ENCODE measurements at regions not wholly inside any gene's neighbourhood (a gene's known extent, or its start where the extent isn't known, plus 50 kb on each side); places are given as distances from the start of the nearest gene placed in this dataset.
"Not testable (repeated sequence)": the region's sequence is repeated elsewhere in the genome, so short reads cannot be mapped to it uniquely, and the experiment has no call there.

DNA sequence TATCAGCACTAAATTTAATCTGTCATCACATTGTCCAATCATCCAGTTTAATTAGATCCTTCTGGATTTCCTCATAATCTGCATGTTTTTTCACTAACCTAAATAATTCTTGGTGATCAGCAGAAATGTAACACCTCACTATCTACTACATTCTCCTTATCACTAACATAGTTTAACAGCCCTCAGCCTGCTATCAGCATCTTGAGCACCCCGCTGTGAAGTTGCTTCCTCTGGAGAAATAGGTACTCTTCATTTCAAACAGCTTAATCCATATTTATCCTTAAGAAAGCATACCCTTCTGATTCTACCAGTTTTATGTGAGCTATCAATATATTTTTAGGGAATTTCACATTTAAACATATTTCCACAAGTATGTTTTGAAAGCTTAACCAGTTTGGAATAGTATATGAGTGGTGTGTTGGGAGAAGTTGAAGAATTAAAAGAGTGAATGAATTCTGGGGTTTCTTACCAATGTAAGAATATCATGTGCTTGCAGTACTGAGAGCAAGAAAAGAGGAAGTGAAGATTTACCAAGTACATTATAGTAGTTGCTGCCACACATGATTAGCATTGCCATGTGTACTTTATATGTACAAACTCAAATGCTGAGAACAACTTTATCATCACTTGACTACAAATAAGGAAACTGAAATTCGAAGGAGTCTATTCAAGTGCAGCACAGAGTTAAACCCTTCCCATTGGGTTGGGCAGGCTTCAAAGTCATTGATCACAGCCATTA lies 771.1 kb upstream of the ADGRL4 start:
- no peak for DNase-seq

DNA sequence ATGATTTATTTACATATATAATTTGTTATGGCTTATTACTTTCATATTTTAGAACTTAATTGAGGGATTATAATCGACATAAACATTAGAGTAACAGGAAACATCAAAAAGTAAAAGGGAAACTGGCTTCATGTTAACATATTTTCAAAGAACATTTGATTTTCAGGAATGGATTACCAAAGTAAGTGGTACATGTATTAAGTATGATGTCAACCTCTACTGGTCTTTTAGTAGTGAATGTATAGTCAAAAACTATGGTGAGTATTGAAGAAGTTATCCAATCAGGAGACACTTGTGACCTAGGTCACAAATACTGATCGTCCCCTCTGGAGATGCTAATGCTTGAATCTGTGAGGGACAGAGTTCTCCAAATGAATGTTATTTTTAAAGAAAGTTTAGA lies 768.9 kb upstream of the ADGRL4 start:
- no peak for DNase-seq

DNA sequence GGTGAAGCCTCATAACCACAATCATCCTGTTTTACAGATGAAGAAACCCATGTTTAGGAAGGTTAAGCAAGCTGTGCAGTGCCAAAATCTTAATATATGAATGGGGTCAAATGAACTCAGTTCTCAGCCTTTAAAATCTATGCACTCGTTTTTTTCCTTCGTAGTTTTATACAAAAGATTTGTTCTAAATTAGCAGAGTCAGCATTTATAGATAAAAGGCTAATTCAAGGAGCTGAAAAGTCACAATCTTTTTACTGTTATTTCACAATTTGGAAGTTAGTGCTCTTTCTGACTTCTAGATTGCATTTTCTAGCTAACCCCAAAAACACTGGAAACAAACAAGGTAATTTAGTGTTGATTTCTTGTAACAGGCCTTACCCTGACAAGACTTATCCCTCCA lies 766.9 kb upstream of the ADGRL4 start:
- DNase-seq: no peak

DNA sequence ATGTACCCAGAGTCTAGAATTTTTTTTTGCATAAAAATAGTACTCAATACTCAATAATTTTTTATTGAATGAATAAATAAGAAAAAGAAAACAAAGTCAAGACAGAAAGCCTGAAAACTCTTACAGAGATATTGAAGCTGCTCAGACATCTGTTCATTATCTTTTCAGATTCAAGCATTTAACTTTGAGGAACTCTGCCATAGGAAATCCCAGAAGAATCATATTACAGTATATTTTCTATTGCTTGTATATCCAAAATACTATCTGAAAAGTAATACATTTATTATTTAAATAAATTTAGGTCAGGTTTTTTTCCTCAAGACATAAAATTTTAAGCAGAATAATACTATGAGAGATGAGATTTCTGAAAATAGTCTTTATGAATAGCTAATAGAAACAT lies 755.9 kb upstream of the ADGRL4 start:
- no peak for DNase-seq

DNA sequence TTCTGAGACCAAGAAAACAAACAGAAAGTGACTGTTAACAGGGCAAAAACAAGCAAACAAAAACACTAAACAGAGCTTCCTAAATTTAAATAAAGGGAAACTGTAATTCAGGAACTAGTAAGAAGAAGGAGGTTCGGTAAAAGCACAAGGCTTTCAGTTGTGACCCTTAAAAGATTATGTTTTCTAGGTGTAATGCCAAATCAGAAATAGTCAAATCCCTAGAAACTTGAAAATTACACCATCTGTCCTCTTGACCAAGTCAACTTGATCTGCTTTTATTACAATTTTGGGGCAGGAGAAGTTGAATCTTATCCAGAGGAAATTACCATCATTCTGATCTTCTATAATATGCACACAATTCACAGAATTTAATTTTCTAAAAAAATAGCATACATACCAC lies 754.0 kb upstream of the ADGRL4 start:
- DNase-seq: no peak

DNA sequence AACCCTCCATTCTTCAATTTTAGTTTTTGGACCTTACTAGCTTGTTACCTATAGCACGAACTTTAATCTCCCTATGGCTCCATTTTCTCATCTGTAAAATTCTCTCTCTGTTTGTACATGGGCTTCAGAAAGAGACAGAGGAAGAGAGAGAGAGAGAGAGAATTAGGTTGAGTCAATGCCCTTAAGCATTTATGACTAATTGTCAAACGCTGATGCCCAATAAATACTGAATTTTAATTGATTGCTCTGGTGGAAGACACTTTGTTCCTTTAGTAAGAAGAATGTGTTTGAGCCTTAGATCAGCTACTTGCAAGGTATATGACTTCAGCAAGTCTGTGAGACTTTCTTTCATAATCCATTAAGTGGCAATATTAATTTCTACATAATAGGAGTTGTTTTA lies 743.1 kb upstream of the ADGRL4 start:
- no peak for DNase-seq

DNA sequence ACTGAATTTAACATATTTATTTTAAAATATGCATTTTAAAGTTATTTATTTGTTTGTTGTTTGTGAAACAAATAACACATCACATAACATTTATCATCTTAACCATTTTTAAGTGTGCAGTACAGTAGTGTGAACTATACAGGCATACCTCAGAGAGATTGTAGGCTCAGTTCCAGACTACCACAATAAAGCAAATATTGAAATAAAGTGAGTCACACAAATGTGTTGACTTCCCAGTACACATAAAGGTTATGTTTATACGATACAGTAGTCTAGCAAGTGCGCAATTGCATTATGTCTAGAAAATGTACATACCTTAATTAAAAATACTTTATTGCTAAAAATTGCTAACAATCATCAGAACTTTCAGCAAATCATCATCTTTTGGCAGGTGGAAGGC lies 739.4 kb upstream of the ADGRL4 start:
- DNase-seq: no peak

DNA sequence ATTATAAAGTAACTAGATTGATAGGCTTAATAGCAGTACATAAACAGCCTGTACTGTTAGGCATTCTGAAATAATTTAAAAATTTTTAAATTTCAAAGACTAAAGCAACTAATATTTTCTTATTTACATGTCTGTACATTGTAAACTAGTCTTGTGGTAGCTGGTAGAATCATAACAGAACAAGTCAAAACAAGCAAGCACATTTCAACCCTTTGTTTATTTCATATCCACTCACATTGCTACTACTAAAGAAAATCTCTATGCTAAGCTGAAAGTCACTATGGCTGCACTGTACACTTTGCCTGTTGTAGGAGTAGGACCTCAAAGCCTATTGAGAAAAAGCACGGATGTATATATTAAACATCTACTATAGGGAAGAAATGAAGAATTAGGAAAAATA lies 738.2 kb upstream of the ADGRL4 start:
- DNase-seq: no peak

DNA sequence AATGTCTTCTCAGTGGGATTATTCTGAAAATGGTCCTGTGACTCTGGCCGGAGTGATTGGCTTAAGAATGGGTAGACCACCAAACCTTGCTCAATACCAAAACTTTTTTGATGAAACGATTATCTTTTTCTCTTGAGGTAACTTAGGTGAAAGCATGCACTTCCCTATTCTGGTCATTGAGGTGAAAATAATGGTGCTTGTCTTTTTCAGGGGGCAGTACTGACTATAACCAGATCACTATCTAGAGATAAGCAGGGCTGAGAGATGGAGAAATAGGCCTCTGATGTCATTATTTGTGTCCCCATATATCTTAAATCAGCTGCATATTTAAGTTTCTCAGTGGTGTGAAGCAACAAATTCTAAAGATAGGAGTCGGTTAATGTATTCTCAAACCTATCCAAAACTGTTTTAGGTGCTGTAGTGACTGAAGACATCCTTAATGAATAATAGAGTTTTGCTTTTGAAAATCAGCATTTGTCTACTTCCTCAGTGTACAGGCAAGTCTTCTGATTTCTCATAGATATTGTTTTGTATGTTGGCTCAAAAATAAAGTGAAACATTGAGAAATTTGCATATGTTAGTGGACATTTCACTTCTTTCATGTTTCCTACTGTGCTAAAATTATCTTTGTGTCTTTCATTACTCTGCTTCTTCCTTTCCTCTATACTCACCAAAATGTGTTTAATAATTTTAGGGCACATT lies 735.3 kb upstream of the ADGRL4 start:
- no peak for DNase-seq

DNA sequence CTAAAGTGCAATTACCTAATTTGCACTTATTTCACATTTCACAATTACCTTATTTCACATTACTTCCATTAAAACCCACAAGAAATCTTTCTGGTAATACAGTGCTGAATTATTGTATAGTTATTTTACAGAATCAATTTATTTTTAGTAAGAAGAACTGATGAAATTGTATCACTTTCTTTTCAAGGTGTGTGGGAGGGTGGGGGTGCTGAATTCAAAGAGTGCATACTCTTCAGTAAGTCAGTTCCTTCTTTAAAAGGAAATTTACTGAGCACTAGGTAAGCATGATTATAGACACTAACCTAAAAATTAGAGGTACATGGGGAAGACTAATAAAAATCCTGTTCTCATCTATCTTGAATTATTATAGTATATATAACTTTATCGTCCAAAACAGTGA lies 731.6 kb upstream of the ADGRL4 start:
- no peak for DNase-seq

DNA sequence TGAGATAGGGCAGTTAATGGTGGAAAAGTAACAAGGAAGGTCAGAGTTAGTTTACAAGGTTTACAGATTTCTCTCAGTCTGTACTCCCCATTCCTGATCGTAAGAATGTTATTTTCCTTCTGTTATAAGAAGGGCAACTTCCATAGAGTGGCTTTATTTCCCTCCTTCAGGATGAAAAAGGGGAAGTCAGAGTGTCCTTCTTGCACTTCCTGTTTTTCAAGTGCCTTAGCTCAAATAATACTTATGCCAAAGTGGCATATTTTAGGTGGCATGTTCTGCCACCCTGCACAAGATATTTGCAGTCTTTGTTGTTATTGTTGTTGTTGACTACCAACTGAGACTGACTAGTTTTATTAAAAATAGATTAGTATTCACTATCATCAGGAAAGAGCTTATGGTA lies 730.7 kb upstream of the ADGRL4 start:
- DNase-seq: no peak

DNA sequence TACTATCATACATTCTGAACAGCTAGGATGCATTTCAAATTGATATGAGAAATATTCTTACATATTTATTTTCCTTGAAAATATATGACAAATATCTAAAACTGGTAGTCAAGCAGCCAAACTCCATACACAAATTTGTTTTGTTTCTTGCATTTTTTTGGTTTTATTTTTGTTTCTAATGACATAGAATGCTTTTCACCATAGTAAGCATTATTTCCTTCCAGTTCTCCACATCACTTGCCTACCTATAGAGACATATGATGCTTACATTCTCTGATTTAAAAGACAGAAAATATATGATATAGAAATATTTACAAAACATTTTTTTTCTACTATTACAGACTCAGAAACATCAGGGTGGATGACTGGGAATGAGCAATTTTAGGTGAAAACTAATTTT lies 726.4 kb upstream of the ADGRL4 start:
- no peak for DNase-seq

DNA sequence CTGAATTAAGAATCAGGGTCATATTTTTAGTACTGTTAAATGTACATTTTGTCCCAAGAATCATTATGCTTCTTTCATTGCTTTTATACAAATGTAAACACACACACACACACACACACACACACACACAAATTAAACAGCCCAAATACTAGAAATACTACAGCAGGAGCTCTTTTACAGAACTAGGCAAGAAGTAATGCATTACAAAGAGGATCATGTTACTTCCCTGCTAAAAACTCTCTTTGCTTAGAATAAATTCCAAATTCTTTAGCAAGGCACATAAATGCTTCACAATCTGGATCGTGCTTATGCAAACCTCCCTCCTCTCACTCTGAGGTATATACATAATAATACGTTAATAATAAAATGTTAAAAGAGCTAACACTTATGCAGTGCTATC lies 720.4 kb upstream of the ADGRL4 start:
- no peak for DNase-seq

DNA sequence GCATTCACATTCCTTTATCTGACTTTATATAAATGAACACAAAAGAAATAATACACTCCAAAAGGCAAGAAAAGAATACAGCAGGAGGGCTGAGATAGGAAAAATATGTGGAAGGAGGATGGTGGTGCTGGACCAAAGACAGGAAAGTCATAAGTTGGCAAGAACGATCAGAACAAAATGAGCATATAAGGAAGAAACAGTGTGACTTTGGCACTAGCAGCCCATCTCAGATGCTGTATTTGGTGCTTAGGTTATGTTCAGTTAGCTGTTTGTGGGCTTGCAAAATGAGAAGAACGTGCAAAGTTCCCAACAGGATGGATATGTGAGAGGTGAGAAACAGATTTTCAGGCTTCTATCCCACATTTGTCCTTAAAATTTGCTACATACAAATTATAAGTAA lies 719.8 kb upstream of the ADGRL4 start:
- DNase-seq: no peak

DNA sequence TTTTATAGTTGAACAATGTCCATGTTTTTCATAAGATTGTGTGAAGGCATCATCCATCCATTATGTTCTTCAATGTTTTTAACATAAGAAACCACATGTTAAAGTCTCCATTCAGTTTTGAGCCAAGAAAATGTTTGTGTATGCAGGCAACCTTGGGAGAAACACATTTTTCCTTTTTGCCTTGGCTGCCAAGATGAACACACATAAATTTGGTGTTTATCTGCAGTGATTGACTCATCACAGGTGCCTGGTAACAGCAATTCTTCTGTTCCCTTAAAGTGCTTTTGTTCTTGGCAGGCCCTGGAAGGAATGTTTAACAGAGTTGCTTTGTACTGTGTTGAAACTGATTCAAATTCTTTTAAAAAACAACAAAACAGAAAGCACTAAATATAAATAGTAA lies 709.9 kb upstream of the ADGRL4 start:
- DNase-seq: no peak

DNA sequence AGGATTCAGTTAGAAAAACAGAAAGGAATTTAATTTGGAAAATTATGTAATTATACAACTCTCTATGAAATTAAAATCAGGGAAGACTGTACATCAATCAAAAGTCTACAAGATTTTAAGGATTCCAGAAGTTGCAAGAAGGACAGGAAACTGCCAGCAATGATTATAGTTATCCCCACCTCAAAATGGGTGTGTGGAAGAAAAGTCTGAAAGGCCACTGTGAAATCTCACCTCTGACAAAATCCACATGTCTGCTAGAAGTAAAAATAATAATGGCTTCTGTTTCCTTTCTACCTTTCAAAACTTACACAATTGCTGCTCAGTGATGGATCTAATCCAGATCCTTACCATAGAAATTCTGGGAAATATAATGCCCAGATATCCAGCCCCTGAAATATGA lies 708.1 kb upstream of the ADGRL4 start:
- no peak for DNase-seq

DNA sequence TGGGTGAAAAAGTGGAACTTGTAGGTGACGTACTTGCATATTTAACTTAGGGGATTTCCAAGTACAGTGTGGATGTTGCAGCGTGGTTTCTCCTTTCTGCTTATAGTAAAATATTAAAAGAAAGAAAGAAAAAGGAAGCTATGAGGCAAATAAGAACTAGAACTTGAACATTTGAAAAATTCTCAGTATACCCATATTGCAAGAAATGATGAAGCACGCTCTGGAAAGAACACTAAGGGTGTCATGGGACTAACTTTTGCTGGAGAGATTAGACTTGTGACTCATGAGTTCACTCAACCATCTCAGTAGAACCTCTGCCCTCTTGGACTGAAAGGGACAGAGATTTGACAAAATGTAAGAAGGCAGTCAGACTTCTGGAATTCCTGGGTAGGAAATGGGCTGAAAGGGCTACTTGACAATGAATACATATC lies 704.5 kb upstream of the ADGRL4 start:
- no peak for DNase-seq

DNA sequence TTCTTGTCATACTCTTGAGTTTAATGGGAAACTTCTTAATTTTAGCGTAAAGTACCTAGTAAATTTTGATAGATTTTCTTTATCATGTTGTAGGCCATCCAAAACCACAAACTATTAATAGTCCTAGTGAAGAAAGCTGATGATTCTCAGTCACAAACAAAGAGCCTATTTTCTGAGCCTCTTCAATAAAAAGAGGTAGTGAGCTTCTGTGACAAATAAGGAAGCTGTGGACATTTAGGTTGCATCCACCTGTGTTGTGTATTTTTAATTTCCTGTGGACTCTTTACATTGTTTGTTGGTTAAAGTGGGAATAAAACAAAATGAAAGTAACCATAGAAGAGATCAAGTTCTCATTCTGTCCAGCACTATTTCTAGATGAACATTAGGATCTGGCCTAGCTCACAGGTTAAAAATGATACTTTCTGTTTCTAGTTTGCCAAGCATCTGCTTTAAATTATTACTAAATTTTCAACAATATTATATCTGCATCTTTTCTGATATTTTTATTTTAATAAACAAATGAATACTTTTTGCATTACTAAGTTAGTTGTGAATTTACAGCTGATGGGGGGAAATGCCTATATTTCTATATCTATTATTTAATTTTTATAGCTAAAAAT lies 702.2 kb upstream of the ADGRL4 start:
- no peak for DNase-seq

DNA sequence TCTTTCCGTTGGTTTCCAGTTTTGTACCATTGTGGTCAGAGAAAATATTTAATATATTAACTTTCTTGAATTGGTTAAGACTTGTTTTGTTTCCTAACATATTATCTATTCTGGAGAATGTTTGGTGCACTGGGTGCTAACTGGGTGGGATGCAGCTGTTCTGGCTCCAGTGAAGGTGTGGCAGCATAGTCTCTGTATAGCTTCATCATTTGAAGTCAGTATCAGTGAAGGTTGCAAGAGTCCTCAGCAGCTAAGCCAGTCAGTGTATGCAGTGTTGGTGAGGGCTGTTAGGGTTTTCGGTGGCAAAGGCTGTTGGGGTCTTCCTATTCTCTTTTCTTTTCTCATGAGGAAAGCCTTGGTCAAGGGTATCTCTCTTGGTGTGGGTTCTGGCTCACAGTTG lies 698.7 kb upstream of the ADGRL4 start:
- no peak for DNase-seq

DNA sequence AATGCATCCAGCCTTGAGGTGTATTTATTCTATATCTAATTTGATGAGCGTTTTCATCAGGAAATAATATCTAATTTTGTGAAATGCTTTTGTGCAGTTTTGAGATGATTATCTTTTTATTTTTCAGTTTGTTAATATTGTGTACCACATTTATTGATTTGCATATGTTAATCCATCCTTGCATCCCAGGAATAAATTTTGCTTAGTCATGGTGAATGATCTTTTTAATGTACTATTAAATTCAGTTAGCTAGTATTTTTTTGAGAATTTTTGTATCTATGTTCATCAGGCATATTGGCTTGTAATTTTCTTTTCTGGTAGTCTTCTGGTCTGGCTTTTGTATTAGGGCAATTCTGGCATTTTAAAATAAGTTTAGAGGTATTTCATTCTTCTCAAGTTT lies 697.5 kb upstream of the ADGRL4 start:
- no peak for DNase-seq

DNA sequence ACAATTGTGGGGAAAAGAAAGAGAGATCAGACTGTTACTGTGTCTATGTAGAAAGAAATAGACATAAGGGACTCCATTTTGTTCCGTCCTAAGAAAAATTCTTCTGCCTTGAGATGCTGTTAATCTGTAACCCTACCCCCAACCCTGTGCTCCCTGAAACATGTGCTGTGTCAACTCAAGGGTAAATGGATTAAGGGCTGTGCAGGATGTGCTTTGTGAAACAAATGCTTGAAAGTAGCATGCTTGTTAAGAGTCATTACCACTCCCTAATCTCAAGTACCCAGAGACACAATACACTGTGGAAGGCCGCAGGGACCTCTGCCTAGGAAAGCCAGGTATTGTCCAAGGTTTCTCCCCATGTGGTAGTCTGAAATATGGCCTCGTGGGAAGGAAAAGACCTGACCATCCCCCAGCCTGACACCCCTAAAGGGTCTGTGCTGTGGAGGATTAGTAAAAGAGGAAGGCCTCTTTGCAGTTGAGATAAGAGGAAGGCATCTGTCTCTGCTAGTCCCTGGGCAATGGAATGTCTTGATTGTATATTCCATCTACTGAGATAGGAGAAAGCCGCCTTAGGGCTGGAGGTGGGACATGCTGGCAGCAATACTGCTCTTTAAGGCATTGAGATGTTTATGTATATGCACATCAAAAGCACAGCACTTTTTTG lies 695.9 kb upstream of the ADGRL4 start:
- DNase-seq: not testable (repeated sequence)

DNA sequence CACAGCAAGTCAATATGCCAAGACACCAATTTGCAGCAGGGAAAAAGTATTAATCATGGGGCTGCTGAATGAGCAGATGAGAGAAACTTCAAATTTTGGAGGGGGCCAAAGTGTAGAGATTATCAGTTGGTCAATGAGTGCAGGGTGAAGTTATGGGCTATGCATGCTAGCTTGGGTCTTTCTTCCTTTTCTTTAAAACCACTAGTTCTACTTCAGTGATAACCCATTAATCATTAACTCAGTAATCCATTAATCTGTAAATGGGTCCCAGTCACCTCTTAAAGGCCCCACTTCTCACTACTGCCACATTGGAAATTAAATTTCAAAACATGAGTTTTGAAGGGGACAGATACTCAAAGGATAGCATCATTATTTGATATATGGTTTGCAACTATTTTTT lies 688.6 kb upstream of the ADGRL4 start:
- no peak for DNase-seq

DNA sequence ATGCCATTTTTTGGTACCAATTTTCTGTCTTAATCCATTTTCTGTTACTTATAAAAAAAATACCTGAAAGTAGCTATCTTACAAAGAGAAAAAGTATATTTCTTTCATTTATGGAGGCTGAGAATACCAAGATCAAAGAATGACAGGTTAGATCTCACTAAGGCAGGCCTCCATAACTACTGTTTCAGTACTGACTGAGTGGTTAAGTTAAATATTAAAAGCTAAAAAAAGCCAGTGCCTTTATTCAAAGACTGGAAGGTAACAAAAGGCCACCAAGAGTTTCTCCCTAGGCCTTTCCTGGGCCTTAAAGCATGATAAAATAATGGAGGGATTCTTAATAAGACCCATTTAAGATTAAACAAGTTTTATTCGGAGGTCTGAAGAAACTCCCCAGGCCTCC lies 687.7 kb upstream of the ADGRL4 start:
- no peak for DNase-seq
